Endothelial cell (in vitro differentiated cells): ENCODE measurements at regions not wholly inside any gene's neighbourhood (a gene's known extent, or its start where the extent isn't known, plus 50 kb on each side); places are given as distances from the start of the nearest gene placed in this dataset.

Experiments
- DNase-seq: peaks from one replicate; pipeline ENCODE4 v3.0.0; 2021; ENCODE audit warnings: low spot score
- H3K27ac Mint-ChIP-seq: one replicate; pipeline ENCODE4 v1.8.0; 2021; ENCODE audit warnings: mixed read lengths, inconsistent platforms; ENCODE audit not compliant: unreplicated experiment
- H3K27me3 Mint-ChIP-seq: one replicate; pipeline ENCODE4 v1.8.0; 2021; ENCODE audit warnings: mild to moderate bottlenecking, moderate library complexity, mixed read lengths, inconsistent platforms; ENCODE audit not compliant: unreplicated experiment
- H3K36me3 Mint-ChIP-seq: one replicate; pipeline ENCODE4 v1.8.0; 2021; ENCODE audit warnings: mild to moderate bottlenecking, low read depth, mixed read lengths, inconsistent platforms; ENCODE audit not compliant: unreplicated experiment
- H3K4me1 Mint-ChIP-seq: one replicate; pipeline ENCODE4 v1.8.0; 2021; ENCODE audit warnings: mild to moderate bottlenecking, mixed read lengths, inconsistent platforms; ENCODE audit not compliant: unreplicated experiment
- H3K4me3 Mint-ChIP-seq: one replicate; pipeline ENCODE4 v1.8.0; 2021; ENCODE audit warnings: mild to moderate bottlenecking, mixed read lengths, inconsistent platforms; ENCODE audit not compliant: unreplicated experiment
- H3K9me3 Mint-ChIP-seq: one replicate; pipeline ENCODE4 v1.8.0; 2021; ENCODE audit warnings: mixed read lengths, inconsistent platforms; ENCODE audit not compliant: unreplicated experiment
- TF ChIP-seq, protein P1 (sequence below): fragments of 200-600 bp; sonication (generic); IDR thresholded peaks from one replicate; pipeline ENCODE4 v1.5.0; 2021; ENCODE audit warnings: antibody characterized with exemption; ENCODE audit not compliant: unreplicated experiment

DNA sequence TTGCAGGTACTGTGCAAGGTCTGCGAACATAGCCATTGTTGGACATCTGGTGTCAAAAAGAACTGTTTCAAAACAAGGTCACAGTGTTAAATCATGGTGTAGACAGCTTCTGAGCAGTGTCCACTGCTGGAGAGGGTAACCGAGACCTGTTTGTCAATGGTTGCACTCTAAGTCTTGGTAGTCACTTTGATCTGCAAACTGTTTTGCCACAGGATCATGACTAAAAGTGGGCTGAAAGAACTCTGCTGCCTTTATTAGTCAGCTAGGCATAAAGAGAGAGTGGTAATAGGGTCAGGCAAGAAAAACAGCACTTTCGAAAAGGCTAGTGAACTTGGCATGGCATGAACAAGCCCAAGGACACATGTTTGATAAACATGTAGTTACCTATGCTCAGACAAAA, 552.3 kb upstream of the CITED2 start:
- no peaks in the 10 kb centered on the region for H3K27me3 Mint-ChIP-seq
- no peak overlapping the region for H3K27ac Mint-ChIP-seq
- no peaks in the 10 kb centered on the region for H3K4me1 Mint-ChIP-seq
- H3K36me3 Mint-ChIP-seq = no peaks in the 10 kb centered on the region
- H3K4me3 Mint-ChIP-seq = no peak overlapping the region
- no peaks in the 10 kb centered on the region for H3K9me3 Mint-ChIP-seq
- TF ChIP-seq, protein P1, sequence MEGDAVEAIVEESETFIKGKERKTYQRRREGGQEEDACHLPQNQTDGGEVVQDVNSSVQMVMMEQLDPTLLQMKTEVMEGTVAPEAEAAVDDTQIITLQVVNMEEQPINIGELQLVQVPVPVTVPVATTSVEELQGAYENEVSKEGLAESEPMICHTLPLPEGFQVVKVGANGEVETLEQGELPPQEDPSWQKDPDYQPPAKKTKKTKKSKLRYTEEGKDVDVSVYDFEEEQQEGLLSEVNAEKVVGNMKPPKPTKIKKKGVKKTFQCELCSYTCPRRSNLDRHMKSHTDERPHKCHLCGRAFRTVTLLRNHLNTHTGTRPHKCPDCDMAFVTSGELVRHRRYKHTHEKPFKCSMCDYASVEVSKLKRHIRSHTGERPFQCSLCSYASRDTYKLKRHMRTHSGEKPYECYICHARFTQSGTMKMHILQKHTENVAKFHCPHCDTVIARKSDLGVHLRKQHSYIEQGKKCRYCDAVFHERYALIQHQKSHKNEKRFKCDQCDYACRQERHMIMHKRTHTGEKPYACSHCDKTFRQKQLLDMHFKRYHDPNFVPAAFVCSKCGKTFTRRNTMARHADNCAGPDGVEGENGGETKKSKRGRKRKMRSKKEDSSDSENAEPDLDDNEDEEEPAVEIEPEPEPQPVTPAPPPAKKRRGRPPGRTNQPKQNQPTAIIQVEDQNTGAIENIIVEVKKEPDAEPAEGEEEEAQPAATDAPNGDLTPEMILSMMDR = no peak
- DNase-seq = no peak

- H3K27ac Mint-ChIP-seq = no peak overlapping the region
Measured at GRCh38 chr6:139925894-139926641, 551.6 kb upstream of the CITED2 start.

GRCh38 chr6:139923964-139924475, 549.6 kb upstream of the CITED2 start:
- no peak overlapping the region for H3K4me3 Mint-ChIP-seq
- H3K27ac Mint-ChIP-seq = no peak overlapping the region
- no peaks in the 10 kb centered on the region for H3K36me3 Mint-ChIP-seq
- H3K9me3 Mint-ChIP-seq = no peaks in the 10 kb centered on the region
- no peaks in the 10 kb centered on the region for H3K27me3 Mint-ChIP-seq
- no peak for DNase-seq
- TF ChIP-seq, protein P1 = no peak
- H3K4me1 Mint-ChIP-seq = no peaks in the 10 kb centered on the region

More at GRCh38 chr6:139925894-139926641, 551.6 kb upstream of the CITED2 start:
- Mint-ChIP-seq H3K4me3 (no peak overlapping the region), H3K36me3 (no peaks in the 10 kb centered on the region), H3K9me3 (no peaks in the 10 kb centered on the region), H3K27me3 (no peaks in the 10 kb centered on the region), H3K4me1 (no peaks in the 10 kb centered on the region)
- DNase-seq = no peak
- TF ChIP-seq, protein P1 = no peak

GRCh38 chr6:139922236-139922635, 547.8 kb upstream of the CITED2 start:
- Mint-ChIP-seq H3K4me3 (no peak overlapping the region), H3K36me3 (no peaks in the 10 kb centered on the region), H3K4me1 (no peaks in the 10 kb centered on the region), H3K27me3 (no peaks in the 10 kb centered on the region), H3K27ac (no peak overlapping the region), H3K9me3 (no peaks in the 10 kb centered on the region)
- TF ChIP-seq, protein P1 = no peak
- no peak for DNase-seq

DNA sequence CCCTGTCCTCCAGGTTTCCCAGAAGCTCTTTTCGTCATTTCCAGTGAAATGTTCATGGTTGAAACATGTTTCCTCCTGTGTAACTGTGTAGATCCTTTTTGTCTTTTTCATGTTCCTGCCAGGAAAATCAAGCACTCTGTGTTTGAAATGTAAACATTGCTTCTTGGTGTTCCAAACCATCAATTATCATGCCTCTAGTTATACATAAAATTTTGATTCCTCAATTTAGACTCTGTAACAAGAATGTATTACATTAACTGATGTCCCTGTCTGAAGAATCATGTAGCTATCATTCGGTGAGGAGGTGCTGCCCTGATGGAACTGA, 546.3 kb upstream of the CITED2 start:
- Mint-ChIP-seq H3K9me3 (no peaks in the 10 kb centered on the region), H3K4me1 (no peaks in the 10 kb centered on the region), H3K4me3 (no peak overlapping the region), H3K36me3 (no peaks in the 10 kb centered on the region), H3K27me3 (no peaks in the 10 kb centered on the region), H3K27ac (no peak overlapping the region)
- DNase-seq = no peak
- TF ChIP-seq, protein P1 = no peak
